Naive thymus-derived CD4-positive, alpha-beta T cell (primary cell): ENCODE measurements at regions not wholly inside any gene's neighbourhood (a gene's known extent, or its start where the extent isn't known, plus 50 kb on each side); places are given as distances from the start of the nearest gene placed in this dataset.

Experiments used
- ATAC-seq: fragments of 150-1000 bp; cut with Tn5 transposase; 2 replicates; pipeline ENCODE4 v1.10.0; 2021; ENCODE audit warnings: mild to moderate bottlenecking, moderate library complexity
- CTCF ChIA-PET: fragments of 350-600 bp; sonication (Branson Sonifier 250); formaldehyde crosslinking; loops from one replicate; lab custom pipeline; 2021; ENCODE audit warnings: antibody characterized with exemption; lab: Charles Lee
- POLR2A ChIA-PET: fragments of 350-600 bp; sonication (Branson Sonifier 250); formaldehyde crosslinking; loops from one replicate; lab custom pipeline; 2021; ENCODE audit warnings: antibody characterized with exemption, inconsistent platforms; lab: Charles Lee
- DNase-seq, 9 donors: peaks; one replicate each; pipeline versions ENCODE4 v3.0.0 to v3.0.0-alpha.2; 2020 to 2022; ENCODE audit warnings: mixed read lengths in 1 of 9
- H3K27ac ChIP-seq: one replicate; pipeline ENCODE4 v1.7.0; 2013; ENCODE audit warnings: mild to moderate bottlenecking, low read depth, low read length, moderate library complexity
- H3K27me3 ChIP-seq, 2 donors: one replicate each; pipeline ENCODE4 v1.7.0; 2013; ENCODE audit warnings: low read length in 2 of 2, mild to moderate bottlenecking in 2 of 2, moderate library complexity in 2 of 2; ENCODE audit not compliant: control insufficient read depth in 2 of 2, insufficient read depth in 2 of 2
- H3K36me3 ChIP-seq, 3 experiments: 1 replicate in 2 of 3; 2 replicates in 1 of 3; pipeline ENCODE4 v1.7.0; 2013; ENCODE audit warnings: low read length in 3 of 3, mild to moderate bottlenecking in 3 of 3, moderate library complexity in 1 of 3; ENCODE audit not compliant: insufficient read depth in 3 of 3, control insufficient read depth in 2 of 3
- H3K4me1 ChIP-seq, 2 donors: one replicate each; pipeline ENCODE4 v1.7.0; 2013; ENCODE audit warnings: low read length in 2 of 2, mild to moderate bottlenecking in 2 of 2, moderate library complexity in 1 of 2; ENCODE audit not compliant: control insufficient read depth in 2 of 2, insufficient read depth in 2 of 2
- H3K4me3 ChIP-seq: 2 replicates; pipeline ENCODE4 v1.7.0; 2013; ENCODE audit warnings: mild to moderate bottlenecking, low read length
- H3K9me3 ChIP-seq, 3 experiments: 1 replicate in 2 of 3; 2 replicates in 1 of 3; pipeline ENCODE4 v1.7.0; 2013; ENCODE audit warnings: low read length in 3 of 3; ENCODE audit not compliant: control insufficient read depth in 2 of 3
- H3K27ac Mint-ChIP-seq, 9 donors: one replicate each; pipeline ENCODE4 v1.8.0; 2020 to 2022; ENCODE audit warnings: mixed read lengths in 9 of 9, mild to moderate bottlenecking in 8 of 9, moderate library complexity in 5 of 9, inconsistent platforms in 2 of 9
- H3K27me3 Mint-ChIP-seq, 5 donors: one replicate each; pipeline ENCODE4 v1.8.0; 2021 to 2022; ENCODE audit warnings: mixed read lengths in 5 of 5, mild to moderate bottlenecking in 1 of 5
- H3K36me3 Mint-ChIP-seq, 5 donors: one replicate each; pipeline ENCODE4 v1.8.0; 2020 to 2022; ENCODE audit warnings: mixed read lengths in 5 of 5, mild to moderate bottlenecking in 3 of 5, inconsistent platforms in 1 of 5
- H3K4me1 Mint-ChIP-seq, 7 donors: one replicate each; pipeline ENCODE4 v1.8.0; 2020 to 2022; ENCODE audit warnings: mixed read lengths in 7 of 7, mild to moderate bottlenecking in 3 of 7, inconsistent platforms in 1 of 7
- H3K4me3 Mint-ChIP-seq, 10 donors: one replicate each; pipeline ENCODE4 v1.8.0; 2020 to 2022; ENCODE audit warnings: mild to moderate bottlenecking in 10 of 10, mixed read lengths in 10 of 10, moderate library complexity in 6 of 10, inconsistent platforms in 2 of 10
- H3K9me3 Mint-ChIP-seq, 11 donors: one replicate each; pipeline ENCODE4 v1.8.0; 2020 to 2022; ENCODE audit warnings: mixed read lengths in 11 of 11, mild to moderate bottlenecking in 4 of 11, inconsistent platforms in 1 of 11, moderate library complexity in 1 of 11
- intact Hi-C, 2 donors: fragments of 100-400 bp; cut with micrococcal nuclease; formaldehyde crosslinking; loops; one replicate each; pipeline ENCODE4 v1.15.1; 2023

DNA sequence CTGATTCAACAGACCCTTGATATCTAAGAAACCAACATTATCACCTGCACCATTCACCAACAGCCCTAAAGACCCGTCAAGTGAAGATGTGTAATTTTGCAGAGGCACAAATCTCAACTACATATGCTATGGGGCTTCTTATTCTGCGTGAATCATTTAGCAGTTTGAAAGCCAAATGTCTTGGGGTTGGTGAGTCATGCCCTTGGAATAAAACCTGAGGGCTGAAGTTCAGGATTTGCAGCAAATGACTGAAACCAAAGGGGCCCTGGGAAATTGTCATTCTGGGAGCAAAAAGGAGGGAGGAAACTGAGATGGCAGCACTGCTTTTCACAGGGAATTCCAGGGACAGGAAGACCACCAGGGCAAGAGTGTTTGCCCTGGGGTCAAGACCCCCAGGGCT, 79.2 kb upstream of the TNR start:
- intact Hi-C loops: no loop called here
- POLR2A ChIA-PET: no interaction called here
- Mint-ChIP-seq H3K36me3 (no peaks in the 10 kb centered on the region), H3K9me3 (peaks cover 0 to 15% (median 4%) of the 10 kb centered on the region in 11 donors), H3K4me3 (no peak overlapping the region), H3K27ac (no peak overlapping the region), H3K27me3 (peaks cover 10 to 31% (median 21%) of the 10 kb centered on the region in 5 donors), H3K4me1 (no peaks in the 10 kb centered on the region)
- no peaks in the 10 kb centered on the region for H3K9me3 ChIP-seq
- H3K36me3 ChIP-seq: no peaks in the 10 kb centered on the region
- no peaks in the 10 kb centered on the region for H3K4me1 ChIP-seq
- DNase-seq: no peak
- H3K27me3 ChIP-seq: no peaks in the 10 kb centered on the region
- CTCF ChIA-PET: no interaction called here
- H3K27ac ChIP-seq: no peak overlapping the region
- no peak overlapping the region for H3K4me3 ChIP-seq
- ATAC-seq: no peak

DNA sequence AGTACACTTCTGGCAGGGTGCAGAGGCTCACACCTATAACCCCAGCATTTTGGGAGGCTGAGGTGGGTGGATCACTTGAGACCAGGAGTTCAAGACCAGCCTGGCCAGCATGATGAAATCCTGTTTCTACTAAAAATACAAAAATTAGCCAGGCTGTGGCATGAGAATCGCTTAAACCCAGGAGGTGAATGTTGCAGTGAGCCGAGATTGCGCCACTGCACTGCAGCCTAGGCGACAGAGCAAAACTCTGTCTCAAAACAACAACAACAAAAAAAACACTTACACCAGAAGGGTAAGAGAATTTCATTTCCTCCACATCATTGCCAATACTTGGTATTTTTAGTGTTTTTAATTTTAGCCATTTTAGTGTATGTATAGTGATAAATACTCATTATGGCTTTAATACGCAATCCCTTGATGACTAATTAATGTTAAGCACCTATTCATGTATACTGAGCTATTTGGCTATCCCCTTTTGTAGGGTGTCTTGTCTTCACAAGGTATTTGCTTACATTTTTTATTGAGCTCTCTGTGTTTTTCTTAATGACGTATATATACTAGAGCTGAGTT, 77.1 kb upstream of the TNR start:
- Mint-ChIP-seq H3K9me3 (peaks cover 0 to 12% (median 4%) of the 10 kb centered on the region in 11 donors), H3K36me3 (no peaks in the 10 kb centered on the region), H3K27me3 (peaks cover 12 to 27% (median 14%) of the 10 kb centered on the region in 5 donors), H3K4me1 (no peaks in the 10 kb centered on the region), H3K27ac (no peak overlapping the region), H3K4me3 (no peak overlapping the region)
- Histone ChIP-seq H3K4me3 (no peak overlapping the region), H3K9me3 (no peaks in the 10 kb centered on the region), H3K36me3 (no peaks in the 10 kb centered on the region), H3K4me1 (no peaks in the 10 kb centered on the region), H3K27me3 (no peaks in the 10 kb centered on the region), H3K27ac (no peak overlapping the region)
- no peak for DNase-seq
- ChIA-PET POLR2A (no interaction called here), CTCF (no interaction called here)
- intact Hi-C loops: no loop called here
- ATAC-seq: no peak

DNA sequence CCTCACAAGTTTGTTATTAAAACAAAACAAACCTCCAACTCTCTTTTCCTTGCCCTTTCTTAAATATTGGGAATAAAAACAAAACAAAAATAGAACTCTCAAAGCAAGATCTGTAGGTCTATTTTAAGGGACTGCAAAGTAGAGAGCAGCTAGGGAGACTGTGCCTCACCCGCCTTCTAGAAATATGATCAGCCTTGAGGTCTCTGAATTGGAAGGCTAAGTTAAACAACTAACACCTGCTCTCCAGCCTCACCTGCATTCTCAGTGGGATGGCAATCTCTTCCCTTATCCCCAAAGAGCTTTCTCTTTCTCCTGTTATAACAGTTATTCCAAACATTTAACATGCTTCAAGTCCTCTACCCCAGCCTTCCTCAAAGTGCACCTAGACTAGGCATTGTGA, 75.5 kb upstream of the TNR start:
- intact Hi-C loops: no loop called here
- no peak overlapping the region for H3K27ac ChIP-seq

DNA sequence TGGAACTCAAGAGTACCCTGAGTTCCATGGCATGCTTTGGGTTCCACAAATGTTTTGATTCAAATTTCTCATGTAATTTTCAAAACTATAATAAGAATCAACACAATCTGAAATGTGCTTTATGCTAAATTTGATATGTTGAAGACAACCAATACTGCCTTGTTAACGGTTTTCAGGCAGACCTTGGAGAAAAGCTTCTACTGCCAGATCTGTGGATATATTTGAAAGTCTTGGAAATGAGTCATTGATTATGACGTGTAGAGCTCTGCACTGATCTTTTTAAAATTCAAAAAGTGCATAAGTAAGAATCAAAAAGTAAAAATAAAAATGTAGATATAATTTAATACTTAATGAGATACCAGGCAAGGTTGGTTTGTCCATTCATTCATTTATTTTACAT, 74.0 kb upstream of the TNR start:
- ChIA-PET POLR2A (no interaction called here), CTCF (no interaction called here)
- Mint-ChIP-seq H3K4me1 (no peaks in the 10 kb centered on the region), H3K27ac (no peak overlapping the region), H3K36me3 (no peaks in the 10 kb centered on the region), H3K27me3 (peaks cover 11 to 26% (median 22%) of the 10 kb centered on the region in 5 donors), H3K4me3 (no peak overlapping the region), H3K9me3 (peaks cover 0 to 12% (median 4%) of the 10 kb centered on the region in 11 donors)
- intact Hi-C loops: no loop called here
- no peaks in the 10 kb centered on the region for H3K36me3 ChIP-seq
- no peaks in the 10 kb centered on the region for H3K4me1 ChIP-seq
- H3K9me3 ChIP-seq: no peaks in the 10 kb centered on the region
- no peaks in the 10 kb centered on the region for H3K27me3 ChIP-seq
- no peak for DNase-seq
- no peak overlapping the region for H3K4me3 ChIP-seq
- ATAC-seq: no peak
- no peak overlapping the region for H3K27ac ChIP-seq

More for the DNA sequence above, 75.5 kb upstream of the TNR start:
- H3K4me3 Mint-ChIP-seq: no peak overlapping the region
- no peaks in the 10 kb centered on the region for H3K4me1 Mint-ChIP-seq
- ChIA-PET CTCF (no interaction called here), POLR2A (no interaction called here)
- H3K27me3 Mint-ChIP-seq: peaks cover 10 to 19% (median 17%) of the 10 kb centered on the region in 5 donors
- no peak for ATAC-seq
- Histone ChIP-seq H3K27me3 (no peaks in the 10 kb centered on the region), H3K36me3 (no peaks in the 10 kb centered on the region), H3K4me1 (no peaks in the 10 kb centered on the region), H3K9me3 (no peaks in the 10 kb centered on the region), H3K4me3 (no peak overlapping the region)
- no peak for DNase-seq
- no peak overlapping the region for H3K27ac Mint-ChIP-seq
- H3K36me3 Mint-ChIP-seq: no peaks in the 10 kb centered on the region
- H3K9me3 Mint-ChIP-seq: peaks cover 0 to 12% (median 4%) of the 10 kb centered on the region in 11 donors

DNA sequence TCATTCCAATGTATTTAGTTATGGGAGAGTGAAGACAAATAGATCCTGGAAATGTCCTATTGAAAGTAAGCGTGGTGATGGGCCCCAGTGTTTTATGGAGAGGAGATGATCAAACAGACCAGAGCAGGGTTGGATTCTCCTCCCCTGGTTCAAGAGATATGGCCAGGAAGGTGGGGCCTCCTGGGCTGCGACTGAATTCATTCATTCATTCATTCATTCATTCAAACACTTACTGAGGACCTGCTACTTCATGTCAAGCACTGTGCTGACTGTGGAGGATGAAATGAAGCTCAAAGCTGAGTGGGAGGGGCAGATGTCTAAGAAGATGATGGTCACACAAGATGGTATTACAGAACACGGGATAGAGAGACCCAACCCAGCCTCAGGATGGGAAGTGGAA, 71.5 kb upstream of the TNR start:
- Histone ChIP-seq H3K4me3 (no peak overlapping the region), H3K36me3 (no peaks in the 10 kb centered on the region), H3K27me3 (peaks cover 0 to 3% of the 10 kb centered on the region in 2 donors), H3K27ac (no peak overlapping the region), H3K4me1 (no peaks in the 10 kb centered on the region), H3K9me3 (no peaks in the 10 kb centered on the region)
- H3K36me3 Mint-ChIP-seq: no peaks in the 10 kb centered on the region
- POLR2A ChIA-PET: no interaction called here
- H3K27me3 Mint-ChIP-seq: peaks cover 7 to 25% (median 17%) of the 10 kb centered on the region in 5 donors
- CTCF ChIA-PET: no interaction called here
- H3K4me3 Mint-ChIP-seq: no peak overlapping the region
- peaks cover 0 to 11% (median 4%) of the 10 kb centered on the region in 11 donors for H3K9me3 Mint-ChIP-seq
- DNase-seq: no peak
- ATAC-seq: no peak
- intact Hi-C loops: no loop called here
- no peak overlapping the region for H3K27ac Mint-ChIP-seq
- H3K4me1 Mint-ChIP-seq: no peaks in the 10 kb centered on the region

DNA sequence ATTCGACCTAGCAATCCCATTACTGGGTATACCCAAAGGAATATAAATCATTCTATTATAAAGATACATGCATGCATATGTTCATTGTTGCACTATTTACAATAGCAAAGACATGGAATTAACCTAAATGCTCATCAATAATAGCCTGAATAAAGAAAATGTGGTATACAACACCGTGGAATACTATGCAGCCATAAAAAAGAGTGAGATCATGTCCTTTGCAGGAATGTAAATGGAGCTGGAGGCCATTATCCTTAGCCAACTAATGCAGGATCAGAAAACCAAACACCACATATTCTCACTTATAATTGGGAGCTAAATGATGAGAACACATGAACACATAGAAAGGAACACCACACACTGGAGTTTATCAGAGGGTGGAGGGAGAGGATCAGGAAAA, 69.5 kb upstream of the TNR start:
- no peak overlapping the region for H3K4me3 ChIP-seq
- H3K36me3 ChIP-seq: no peaks in the 10 kb centered on the region
- no peak for DNase-seq
- H3K4me3 Mint-ChIP-seq: no peak overlapping the region
- no peak overlapping the region for H3K27ac ChIP-seq
- no peaks in the 10 kb centered on the region for H3K36me3 Mint-ChIP-seq
- CTCF ChIA-PET: no interaction called here
- H3K9me3 ChIP-seq: no peaks in the 10 kb centered on the region
- intact Hi-C loops: no loop called here
- ATAC-seq: no peak
- H3K27me3 Mint-ChIP-seq: peaks cover 2 to 30% (median 26%) of the 10 kb centered on the region in 5 donors
- H3K27me3 ChIP-seq: peaks cover 0 to 3% of the 10 kb centered on the region in 2 donors
- no peaks in the 10 kb centered on the region for H3K4me1 Mint-ChIP-seq
- no peak overlapping the region for H3K27ac Mint-ChIP-seq
- no peaks in the 10 kb centered on the region for H3K4me1 ChIP-seq
- POLR2A ChIA-PET: no interaction called here
- H3K9me3 Mint-ChIP-seq: peaks cover 0 to 7% (median 0%) of the 10 kb centered on the region in 11 donors

DNA sequence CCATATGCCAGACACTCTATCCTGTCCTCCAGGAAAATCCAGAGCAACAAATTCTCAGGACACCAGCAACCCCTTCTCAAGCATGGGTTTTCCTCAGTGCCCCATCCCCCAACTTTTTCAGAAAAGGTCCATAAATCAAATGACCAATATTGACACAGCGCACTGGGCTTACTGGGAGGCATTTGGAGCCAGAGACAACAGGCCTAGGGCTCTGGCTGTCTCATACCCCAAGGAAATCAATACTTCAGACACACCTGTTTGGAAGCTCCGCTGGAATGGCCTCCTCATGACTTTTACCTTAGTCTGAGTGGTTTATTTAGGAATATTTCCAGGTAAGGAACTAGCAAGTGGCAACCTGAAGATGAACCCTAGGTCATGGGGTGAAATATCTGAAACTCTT, 66.9 kb upstream of the TNR start:
- peaks cover 0 to 34% (median 28%) of the 10 kb centered on the region in 5 donors for H3K27me3 Mint-ChIP-seq
- ATAC-seq (no peak), DNase-seq (no peak)
- no peaks in the 10 kb centered on the region for H3K36me3 Mint-ChIP-seq
- H3K36me3 ChIP-seq: no peaks in the 10 kb centered on the region
- H3K4me3 ChIP-seq: no peak overlapping the region
- no peaks in the 10 kb centered on the region for H3K4me1 Mint-ChIP-seq
- H3K27ac ChIP-seq: no peak overlapping the region
- peaks cover 0 to 7% (median 0%) of the 10 kb centered on the region in 11 donors for H3K9me3 Mint-ChIP-seq
- peaks cover 0 to 3% of the 10 kb centered on the region in 2 donors for H3K27me3 ChIP-seq
- intact Hi-C loops: no loop called here
- no peak overlapping the region for H3K4me3 Mint-ChIP-seq
- CTCF ChIA-PET: no interaction called here
- H3K4me1 ChIP-seq: no peaks in the 10 kb centered on the region
- H3K9me3 ChIP-seq: no peaks in the 10 kb centered on the region
- H3K27ac Mint-ChIP-seq: no peak overlapping the region
- POLR2A ChIA-PET: no interaction called here
